HEK293 (cell line): ENCODE measurements at regions not wholly inside any gene's neighbourhood (a gene's known extent, or its start where the extent isn't known, plus 50 kb on each side); places are given as distances from the start of the nearest gene placed in this dataset.

ENCODE experiments used
- CTCF ChIA-PET: fragments of 350-600 bp; formaldehyde crosslinking; extraction: SDS; loops from one replicate; lab custom pipeline; 2021; ENCODE audit warnings: antibody characterized with exemption; lab: Yijun Ruan, JAX
- POLR2A ChIA-PET: fragments of 300-600 bp; formaldehyde crosslinking; extraction: SDS; loops from one replicate; lab custom pipeline; 2020; ENCODE audit warnings: antibody characterized with exemption, inconsistent platforms; lab: Yijun Ruan, JAX
- H3K27ac ChIP-seq: fragments of 200-500 bp; sonication (Bioruptor generic); 2 replicates; pipeline ENCODE4 v1.5.1; 2014; ENCODE audit warnings: low read depth, low read length, control low read depth, inconsistent platforms; ENCODE audit errors: extremely low read depth
- H3K36me3 ChIP-seq, 2 experiments: fragments of 200-500 bp in 1 of 2; sonication (Bioruptor generic) in 1 of 2; 1 replicate in 1 of 2; 2 replicates in 1 of 2; pipeline ENCODE4 v1.5.1; 2014 to 2017; ENCODE audit warnings: inconsistent platforms in 2 of 2, low read length in 2 of 2; ENCODE audit not compliant: control insufficient read depth in 2 of 2, insufficient read depth in 1 of 2
- H3K4me1 ChIP-seq: fragments of 200-500 bp; sonication (Bioruptor generic); 2 replicates; pipeline ENCODE4 v1.5.1; 2014; ENCODE audit warnings: mild to moderate bottlenecking, low read length, inconsistent platforms; ENCODE audit not compliant: control insufficient read depth, insufficient read depth
- H3K4me3 ChIP-seq: 2 replicates; pipeline ENCODE4 v1.5.1; 2011; ENCODE audit warnings: low read depth, mild to moderate bottlenecking, control low read depth, low read length, moderate library complexity
- H3K9me3 ChIP-seq: fragments of 200-500 bp; sonication (Bioruptor generic); 2 replicates; pipeline ENCODE4 v1.5.1; 2014; ENCODE audit warnings: low read depth, low read length, inconsistent platforms; ENCODE audit not compliant: control insufficient read depth, insufficient read depth
- BCL11A ChIP-seq: fragments of 450-650 bp; formaldehyde crosslinking; IDR thresholded peaks from 2 replicates; pipeline ENCODE4 v1.5.1; 2016; ENCODE audit warnings: low read depth, missing biosample characterization, missing genetic modification characterization
- BCL11B ChIP-seq: fragments of 450-650 bp; formaldehyde crosslinking; IDR thresholded peaks from 2 replicates; pipeline ENCODE4 v1.5.1; 2016; ENCODE audit warnings: low read depth, missing biosample characterization, missing genetic modification characterization
- GLIS1 ChIP-seq: fragments of 450-650 bp; formaldehyde crosslinking; IDR thresholded peaks from 2 replicates; pipeline ENCODE4 v1.5.1; 2016; ENCODE audit warnings: missing biosample characterization, missing genetic modification characterization
- KLF9 ChIP-seq: fragments of 450-650 bp; formaldehyde crosslinking; IDR thresholded peaks from 2 replicates; pipeline ENCODE4 v1.5.1; 2016; ENCODE audit warnings: missing biosample characterization, missing genetic modification characterization, low read depth
- OSR2 ChIP-seq: fragments of 450-650 bp; formaldehyde crosslinking; IDR thresholded peaks from 2 replicates; pipeline ENCODE4 v1.5.1; 2016; ENCODE audit warnings: missing biosample characterization, missing genetic modification characterization
- PRDM1 ChIP-seq: fragments of 450-650 bp; formaldehyde crosslinking; IDR thresholded peaks from 2 replicates; pipeline ENCODE4; 2016; ENCODE audit warnings: missing biosample characterization, missing genetic modification characterization
- SCRT2 ChIP-seq: fragments of 450-650 bp; formaldehyde crosslinking; IDR thresholded peaks from 2 replicates; pipeline ENCODE4 v1.5.1; 2016; ENCODE audit warnings: missing biosample characterization, missing genetic modification characterization
- YY2 ChIP-seq: fragments of 450-650 bp; formaldehyde crosslinking; IDR thresholded peaks from 2 replicates; pipeline ENCODE4 v1.5.1; 2016; ENCODE audit warnings: missing biosample characterization, missing genetic modification characterization
- ZBTB7A ChIP-seq: fragments of 450-650 bp; formaldehyde crosslinking; IDR thresholded peaks from 2 replicates; pipeline ENCODE4 v1.5.1; 2016; ENCODE audit warnings: low read depth, missing biosample characterization, missing genetic modification characterization
- ZFHX2 ChIP-seq: fragments of 450-650 bp; formaldehyde crosslinking; conservative IDR thresholded peaks from 2 replicates; pipeline ENCODE4 v1.5.1; 2016; ENCODE audit warnings: missing biosample characterization, missing genetic modification characterization
- ZFP41 ChIP-seq: fragments of 450-650 bp; formaldehyde crosslinking; IDR thresholded peaks from 2 replicates; pipeline ENCODE4 v1.5.1; 2016; ENCODE audit warnings: missing biosample characterization, missing genetic modification characterization, borderline replicate concordance
- ZNF10 ChIP-seq: fragments of 450-650 bp; formaldehyde crosslinking; IDR thresholded peaks from 2 replicates; pipeline ENCODE4 v1.5.1; 2017; ENCODE audit warnings: missing biosample characterization, missing genetic modification characterization
- ZNF2 ChIP-seq: fragments of 450-650 bp; formaldehyde crosslinking; IDR thresholded peaks from 2 replicates; pipeline ENCODE4 v1.5.1; 2016; ENCODE audit warnings: missing biosample characterization, missing genetic modification characterization
- ZNF211 ChIP-seq: fragments of 450-650 bp; formaldehyde crosslinking; IDR thresholded peaks from 2 replicates; pipeline ENCODE4 v1.5.1; 2016; ENCODE audit warnings: low read depth, missing biosample characterization, missing genetic modification characterization
- ZNF302 ChIP-seq: fragments of 450-650 bp; formaldehyde crosslinking; IDR thresholded peaks from 2 replicates; pipeline ENCODE4 v1.5.1; 2016; ENCODE audit warnings: missing biosample characterization, missing genetic modification characterization, low read depth
- ZNF324 ChIP-seq: fragments of 450-650 bp; formaldehyde crosslinking; IDR thresholded peaks from 2 replicates; pipeline ENCODE4 v1.5.1; 2016; ENCODE audit warnings: missing biosample characterization, missing genetic modification characterization
- ZNF391 ChIP-seq: fragments of 450-650 bp; formaldehyde crosslinking; IDR thresholded peaks from 2 replicates; pipeline ENCODE4 v1.5.1; 2016; ENCODE audit warnings: low read depth, missing biosample characterization, missing genetic modification characterization, borderline replicate concordance
- ZNF544 ChIP-seq: fragments of 450-650 bp; formaldehyde crosslinking; IDR thresholded peaks from 2 replicates; pipeline ENCODE4 v1.5.0; 2017; ENCODE audit warnings: missing biosample characterization, missing genetic modification characterization
- ZNF560 ChIP-seq: fragments of 450-650 bp; formaldehyde crosslinking; IDR thresholded peaks from 2 replicates; pipeline ENCODE4 v1.5.1; 2017; ENCODE audit warnings: missing biosample characterization, missing genetic modification characterization, borderline replicate concordance
- ZNF626 ChIP-seq: fragments of 450-650 bp; sonication (Bioruptor Pico); formaldehyde crosslinking; IDR thresholded peaks from 2 replicates; pipeline ENCODE4 v1.5.1; 2018; ENCODE audit warnings: missing biosample characterization, missing genetic modification characterization, inconsistent platforms
- ZNF629 ChIP-seq: fragments of 450-650 bp; formaldehyde crosslinking; IDR thresholded peaks from 2 replicates; pipeline ENCODE4 v1.5.1; 2017; ENCODE audit warnings: missing biosample characterization, missing genetic modification characterization
- ZNF768 ChIP-seq: fragments of 450-650 bp; formaldehyde crosslinking; IDR thresholded peaks from 2 replicates; pipeline ENCODE4 v1.5.1; 2018; ENCODE audit warnings: missing biosample characterization, mild to moderate bottlenecking, missing genetic modification characterization
- ZNF777 ChIP-seq: fragments of 450-650 bp; formaldehyde crosslinking; IDR thresholded peaks from 2 replicates; pipeline ENCODE4 v1.5.1; 2017; ENCODE audit warnings: missing biosample characterization, missing genetic modification characterization, borderline replicate concordance
- TF ChIP-seq, protein P1 (sequence below): fragments of 450-650 bp; formaldehyde crosslinking; IDR thresholded peaks from 2 replicates; pipeline ENCODE4 v1.5.1; 2016; ENCODE audit warnings: missing biosample characterization, missing genetic modification characterization
- TF ChIP-seq, protein P2 (sequence below): fragments of 450-650 bp; formaldehyde crosslinking; IDR thresholded peaks from 2 replicates; pipeline ENCODE4 v1.5.1; 2016; ENCODE audit warnings: missing biosample characterization, missing genetic modification characterization
- TF ChIP-seq, protein P3 (sequence below): fragments of 450-650 bp; formaldehyde crosslinking; IDR thresholded peaks from 2 replicates; pipeline ENCODE4 v1.5.1; 2017; ENCODE audit warnings: missing biosample characterization, mild to moderate bottlenecking, missing genetic modification characterization, moderate library complexity
- TF ChIP-seq, protein P4 (sequence below): fragments of 450-650 bp; formaldehyde crosslinking; IDR thresholded peaks from 2 replicates; pipeline ENCODE4 v1.5.1; 2016; ENCODE audit warnings: missing biosample characterization, missing genetic modification characterization
- TF ChIP-seq, protein P5 (sequence below): fragments of 450-650 bp; formaldehyde crosslinking; IDR thresholded peaks from 2 replicates; pipeline ENCODE4 v1.5.1; 2017; ENCODE audit warnings: missing biosample characterization, missing genetic modification characterization

DNA sequence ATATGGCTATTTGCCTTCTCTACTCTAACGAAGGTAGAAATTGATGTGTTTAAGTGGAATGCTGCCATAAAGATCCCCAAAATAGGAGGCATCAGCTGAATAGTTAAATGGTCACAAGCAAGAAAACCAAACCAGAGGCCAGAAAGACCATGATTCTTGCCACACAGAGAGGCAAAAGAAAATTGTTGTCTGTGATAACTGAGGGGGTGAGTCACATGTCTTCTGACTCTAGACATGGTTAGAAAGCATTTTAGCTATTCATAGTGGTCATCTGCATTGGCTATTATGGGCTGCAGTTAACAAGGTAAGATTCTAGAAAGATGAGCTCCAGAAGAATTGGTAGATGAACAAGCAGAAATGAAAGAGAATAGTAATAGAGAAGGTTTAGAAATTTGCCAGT lies 361.4 kb upstream of the NPSR1 start (continued):
- TF ChIP-seq ZNF626 (tag by site-specific recombination) (no peak), ZNF10 (no peak), ZNF391 (tag by site-specific recombination) (no peak), ZNF560 (tag by site-specific recombination) (no peak), ZFP41 (tag by site-specific recombination) (no peak), OSR2 (tag by site-specific recombination) (no peak), ZFHX2 (no peak), ZNF544 (no peak), ZNF324 (no peak), ZNF777 (tag by site-specific recombination) (no peak), BCL11B (tag by site-specific recombination) (no peak)
- TF ChIP-seq, protein P1, sequence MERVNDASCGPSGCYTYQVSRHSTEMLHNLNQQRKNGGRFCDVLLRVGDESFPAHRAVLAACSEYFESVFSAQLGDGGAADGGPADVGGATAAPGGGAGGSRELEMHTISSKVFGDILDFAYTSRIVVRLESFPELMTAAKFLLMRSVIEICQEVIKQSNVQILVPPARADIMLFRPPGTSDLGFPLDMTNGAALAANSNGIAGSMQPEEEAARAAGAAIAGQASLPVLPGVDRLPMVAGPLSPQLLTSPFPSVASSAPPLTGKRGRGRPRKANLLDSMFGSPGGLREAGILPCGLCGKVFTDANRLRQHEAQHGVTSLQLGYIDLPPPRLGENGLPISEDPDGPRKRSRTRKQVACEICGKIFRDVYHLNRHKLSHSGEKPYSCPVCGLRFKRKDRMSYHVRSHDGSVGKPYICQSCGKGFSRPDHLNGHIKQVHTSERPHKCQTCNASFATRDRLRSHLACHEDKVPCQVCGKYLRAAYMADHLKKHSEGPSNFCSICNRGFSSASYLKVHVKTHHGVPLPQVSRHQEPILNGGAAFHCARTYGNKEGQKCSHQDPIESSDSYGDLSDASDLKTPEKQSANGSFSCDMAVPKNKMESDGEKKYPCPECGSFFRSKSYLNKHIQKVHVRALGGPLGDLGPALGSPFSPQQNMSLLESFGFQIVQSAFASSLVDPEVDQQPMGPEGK (tag by site-specific recombination): no peak

DNA sequence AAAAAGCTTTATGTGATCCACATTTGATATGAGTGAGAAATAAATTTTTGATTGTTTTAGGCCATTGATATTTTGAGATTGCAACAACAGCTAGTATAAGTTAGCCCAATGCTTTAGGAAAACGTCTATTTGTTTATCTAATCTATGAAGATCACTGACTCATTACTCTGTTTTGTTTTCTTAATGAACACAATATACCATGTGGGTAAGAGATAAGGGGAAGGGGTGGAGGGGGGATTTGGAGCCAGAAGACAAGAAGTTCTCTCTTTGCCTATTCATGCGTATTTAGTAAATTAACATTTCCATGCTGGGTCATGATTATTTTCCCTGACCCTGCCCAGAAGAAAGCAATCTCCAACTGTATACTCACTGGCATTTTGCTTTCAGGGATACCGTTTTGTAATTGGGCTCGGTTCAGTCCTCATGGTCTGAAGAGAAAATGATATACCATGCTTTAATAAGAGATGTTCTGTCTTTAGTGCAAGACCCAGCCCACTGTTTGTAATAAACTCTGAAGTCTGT lies 359.5 kb upstream of the NPSR1 start:
- H3K27ac ChIP-seq: no peak overlapping the region
- CTCF ChIA-PET: no interaction called here

DNA sequence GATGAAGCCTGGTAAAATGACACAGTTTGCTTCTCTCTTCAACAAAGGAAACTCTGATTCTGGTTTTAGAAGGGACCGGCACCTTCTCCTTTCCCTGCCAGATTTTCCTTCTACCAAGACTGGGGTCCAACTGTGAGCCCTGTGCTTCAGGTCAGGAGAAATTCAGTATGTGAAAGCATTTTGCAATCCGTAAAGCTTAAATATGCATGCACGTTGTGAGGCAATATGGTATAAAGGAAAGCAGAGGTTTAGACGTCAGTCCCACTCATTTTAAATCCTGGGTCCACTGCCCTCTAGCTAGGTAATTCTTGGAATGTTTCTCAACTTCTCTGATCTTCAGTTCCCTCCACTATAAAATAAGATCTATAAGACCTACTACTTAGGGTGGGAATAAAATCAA lies 359.0 kb upstream of the NPSR1 start:
- Histone ChIP-seq H3K4me1 (no peaks in the 10 kb centered on the region), H3K27ac (no peak overlapping the region), H3K36me3 (no peaks in the 10 kb centered on the region), H3K9me3 (no peaks in the 10 kb centered on the region), H3K4me3 (no peak overlapping the region)
- ChIA-PET CTCF (no interaction called here), POLR2A (no interaction called here)
- TF ChIP-seq BCL11A (tag by site-specific recombination) (no peak), ZNF2 (no peak), ZBTB7A (tag by site-specific recombination) (no peak), ZNF211 (tag by site-specific recombination) (no peak), ZNF768 (tag by site-specific recombination) (no peak), GLIS1 (tag by site-specific recombination) (no peak), SCRT2 (no peak), PRDM1 (tag by site-specific recombination) (no peak), KLF9 (tag by site-specific recombination) (no peak), YY2 (tag by site-specific recombination) (no peak), ZNF302 (tag by site-specific recombination) (no peak)
- TF ChIP-seq, protein P2, sequence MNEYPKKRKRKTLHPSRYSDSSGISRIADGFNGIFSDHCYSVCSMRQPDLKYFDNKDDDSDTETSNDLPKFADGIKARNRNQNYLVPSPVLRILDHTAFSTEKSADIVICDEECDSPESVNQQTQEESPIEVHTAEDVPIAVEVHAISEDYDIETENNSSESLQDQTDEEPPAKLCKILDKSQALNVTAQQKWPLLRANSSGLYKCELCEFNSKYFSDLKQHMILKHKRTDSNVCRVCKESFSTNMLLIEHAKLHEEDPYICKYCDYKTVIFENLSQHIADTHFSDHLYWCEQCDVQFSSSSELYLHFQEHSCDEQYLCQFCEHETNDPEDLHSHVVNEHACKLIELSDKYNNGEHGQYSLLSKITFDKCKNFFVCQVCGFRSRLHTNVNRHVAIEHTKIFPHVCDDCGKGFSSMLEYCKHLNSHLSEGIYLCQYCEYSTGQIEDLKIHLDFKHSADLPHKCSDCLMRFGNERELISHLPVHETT (tag by site-specific recombination): no peak
- TF ChIP-seq, protein P3, sequence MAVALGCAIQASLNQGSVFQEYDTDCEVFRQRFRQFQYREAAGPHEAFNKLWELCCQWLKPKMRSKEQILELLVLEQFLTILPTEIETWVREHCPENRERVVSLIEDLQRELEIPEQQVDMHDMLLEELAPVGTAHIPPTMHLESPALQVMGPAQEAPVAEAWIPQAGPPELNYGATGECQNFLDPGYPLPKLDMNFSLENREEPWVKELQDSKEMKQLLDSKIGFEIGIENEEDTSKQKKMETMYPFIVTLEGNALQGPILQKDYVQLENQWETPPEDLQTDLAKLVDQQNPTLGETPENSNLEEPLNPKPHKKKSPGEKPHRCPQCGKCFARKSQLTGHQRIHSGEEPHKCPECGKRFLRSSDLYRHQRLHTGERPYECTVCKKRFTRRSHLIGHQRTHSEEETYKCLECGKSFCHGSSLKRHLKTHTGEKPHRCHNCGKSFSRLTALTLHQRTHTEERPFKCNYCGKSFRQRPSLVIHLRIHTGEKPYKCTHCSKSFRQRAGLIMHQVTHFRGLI (tag by site-specific recombination): no peak
- TF ChIP-seq, protein P4, sequence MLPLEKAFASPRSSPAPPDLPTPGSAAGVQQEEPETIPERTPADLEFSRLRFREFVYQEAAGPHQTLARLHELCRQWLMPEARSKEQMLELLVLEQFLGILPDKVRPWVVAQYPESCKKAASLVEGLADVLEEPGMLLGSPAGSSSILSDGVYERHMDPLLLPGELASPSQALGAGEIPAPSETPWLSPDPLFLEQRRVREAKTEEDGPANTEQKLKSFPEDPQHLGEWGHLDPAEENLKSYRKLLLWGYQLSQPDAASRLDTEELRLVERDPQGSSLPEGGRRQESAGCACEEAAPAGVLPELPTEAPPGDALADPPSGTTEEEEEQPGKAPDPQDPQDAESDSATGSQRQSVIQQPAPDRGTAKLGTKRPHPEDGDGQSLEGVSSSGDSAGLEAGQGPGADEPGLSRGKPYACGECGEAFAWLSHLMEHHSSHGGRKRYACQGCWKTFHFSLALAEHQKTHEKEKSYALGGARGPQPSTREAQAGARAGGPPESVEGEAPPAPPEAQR (tag by site-specific recombination): no peak
- TF ChIP-seq, protein P5, sequence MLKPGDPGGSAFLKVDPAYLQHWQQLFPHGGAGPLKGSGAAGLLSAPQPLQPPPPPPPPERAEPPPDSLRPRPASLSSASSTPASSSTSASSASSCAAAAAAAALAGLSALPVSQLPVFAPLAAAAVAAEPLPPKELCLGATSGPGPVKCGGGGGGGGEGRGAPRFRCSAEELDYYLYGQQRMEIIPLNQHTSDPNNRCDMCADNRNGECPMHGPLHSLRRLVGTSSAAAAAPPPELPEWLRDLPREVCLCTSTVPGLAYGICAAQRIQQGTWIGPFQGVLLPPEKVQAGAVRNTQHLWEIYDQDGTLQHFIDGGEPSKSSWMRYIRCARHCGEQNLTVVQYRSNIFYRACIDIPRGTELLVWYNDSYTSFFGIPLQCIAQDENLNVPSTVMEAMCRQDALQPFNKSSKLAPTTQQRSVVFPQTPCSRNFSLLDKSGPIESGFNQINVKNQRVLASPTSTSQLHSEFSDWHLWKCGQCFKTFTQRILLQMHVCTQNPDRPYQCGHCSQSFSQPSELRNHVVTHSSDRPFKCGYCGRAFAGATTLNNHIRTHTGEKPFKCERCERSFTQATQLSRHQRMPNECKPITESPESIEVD (tag by site-specific recombination): no peak

More for the DNA sequence above, 359.5 kb upstream of the NPSR1 start:
- Histone ChIP-seq H3K4me3 (no peak overlapping the region), H3K36me3 (no peaks in the 10 kb centered on the region), H3K4me1 (no peaks in the 10 kb centered on the region), H3K9me3 (no peaks in the 10 kb centered on the region)
- TF ChIP-seq ZNF544 (no peak), GLIS1 (tag by site-specific recombination) (no peak), ZNF629 (tag by site-specific recombination) (no peak)
- POLR2A ChIA-PET: no interaction called here
